CD14-positive monocyte (primary cell): ENCODE measurements at regions not wholly inside any gene's neighbourhood (a gene's known extent, or its start where the extent isn't known, plus 50 kb on each side); places are given as distances from the start of the nearest gene placed in this dataset.

ENCODE experiments used
- DNase-seq, 3 donors: peaks; one replicate each; pipeline ENCODE4 v3.0.0-alpha.2; 2011 to 2022
- H2AFZ ChIP-seq: 2 replicates; pipeline ENCODE4 v1.6.0; 2012; ENCODE audit warnings: mild to moderate bottlenecking, low read depth, low read length, inconsistent platforms; ENCODE audit not compliant: insufficient read depth, poor library complexity, severe bottlenecking
- H3K27ac ChIP-seq, 2 donors: 1 replicate in 1 of 2; 2 replicates in 1 of 2; pipeline ENCODE4 v1.5.1; 2012 to 2013; ENCODE audit warnings: low read length in 2 of 2, control low read depth in 1 of 2, inconsistent platforms in 1 of 2, low read depth in 1 of 2, mild to moderate bottlenecking in 1 of 2
- H3K27me3 ChIP-seq, 2 donors: one replicate each; pipeline versions ENCODE4 v1.6.0 to v1.6.1; 2011 to 2013; ENCODE audit warnings: low read length in 2 of 2; ENCODE audit not compliant: control insufficient read depth in 2 of 2, insufficient read depth in 2 of 2
- H3K36me3 ChIP-seq, 2 donors: replicated peaks in 1 of 2; 1 replicate in 1 of 2; 2 replicates in 1 of 2; pipeline versions ENCODE4 v1.5.1 to v1.6.1; 2012 to 2013; ENCODE audit warnings: low read length in 2 of 2, control low read depth in 1 of 2, inconsistent platforms in 1 of 2, mild to moderate bottlenecking in 1 of 2; ENCODE audit not compliant: insufficient read depth in 2 of 2, control insufficient read depth in 1 of 2
- H3K4me1 ChIP-seq, 2 donors: 1 replicate in 1 of 2; 2 replicates in 1 of 2; pipeline versions ENCODE4 v1.5.1 to v1.6.1; 2012 to 2013; ENCODE audit warnings: low read length in 2 of 2, control low read depth in 1 of 2, inconsistent platforms in 1 of 2, mild to moderate bottlenecking in 1 of 2, moderate library complexity in 1 of 2; ENCODE audit not compliant: insufficient read depth in 2 of 2, control insufficient read depth in 1 of 2
- H3K4me2 ChIP-seq: replicated peaks from 2 replicates; pipeline ENCODE3; 2012; ENCODE audit warnings: low read length, moderate library complexity, mild to moderate bottlenecking; ENCODE audit not compliant: poor library complexity, severe bottlenecking; ENCODE audit errors: extremely low read depth
- H3K4me3 ChIP-seq, 3 experiments: fragments of 200-600 bp in 1 of 3; sonication (generic) in 1 of 3; replicated peaks in 1 of 3; 1 replicate in 2 of 3; 2 replicates in 1 of 3; pipeline ENCODE4 v1.5.1; 2011 to 2013; ENCODE audit warnings: low read length in 3 of 3, mild to moderate bottlenecking in 3 of 3, control low read depth in 2 of 3, low read depth in 2 of 3, inconsistent platforms in 1 of 3, moderate library complexity in 1 of 3
- H3K79me2 ChIP-seq: 2 replicates; pipeline ENCODE4 v1.6.0; 2012; ENCODE audit warnings: mild to moderate bottlenecking, control low read depth, inconsistent platforms, low read length, moderate library complexity; ENCODE audit not compliant: insufficient read depth
- H3K9ac ChIP-seq: 2 replicates; pipeline ENCODE4 v1.6.0; 2017; ENCODE audit warnings: low read length, mild to moderate bottlenecking; ENCODE audit not compliant: insufficient read depth, poor library complexity, severe bottlenecking
- H3K9me3 ChIP-seq, 2 donors: replicated peaks in 1 of 2; 1 replicate in 1 of 2; 2 replicates in 1 of 2; pipeline versions ENCODE4 v1.5.1 to v1.6.1; 2012 to 2013; ENCODE audit warnings: low read length in 2 of 2, control low read depth in 1 of 2; ENCODE audit not compliant: control insufficient read depth in 1 of 2, insufficient read depth in 1 of 2
- H4K20me1 ChIP-seq: 2 replicates; pipeline ENCODE4 v1.6.0; 2012; ENCODE audit warnings: mild to moderate bottlenecking, low read length, control low read depth, moderate library complexity; ENCODE audit not compliant: insufficient read depth
- H3K27ac Mint-ChIP-seq, 7 donors: one replicate each; pipeline ENCODE4 v1.8.0; 2020; ENCODE audit warnings: mild to moderate bottlenecking in 7 of 7, mixed read lengths in 7 of 7, moderate library complexity in 6 of 7, inconsistent platforms in 2 of 7
- H3K27me3 Mint-ChIP-seq, 3 donors: one replicate each; pipeline ENCODE4 v1.8.0; 2021 to 2022; ENCODE audit warnings: low read depth in 3 of 3, mild to moderate bottlenecking in 3 of 3, mixed read lengths in 3 of 3, moderate library complexity in 3 of 3, inconsistent platforms in 1 of 3
- H3K36me3 Mint-ChIP-seq, 2 donors: one replicate each; pipeline ENCODE4 v1.8.0; 2020; ENCODE audit warnings: mixed read lengths in 2 of 2, inconsistent platforms in 1 of 2, mild to moderate bottlenecking in 1 of 2
- H3K4me1 Mint-ChIP-seq: one replicate; pipeline ENCODE4 v1.8.0; 2020; ENCODE audit warnings: mild to moderate bottlenecking, mixed read lengths
- H3K4me3 Mint-ChIP-seq, 2 donors: one replicate each; pipeline ENCODE4 v1.8.0; 2020; ENCODE audit warnings: mild to moderate bottlenecking in 2 of 2, mixed read lengths in 2 of 2, moderate library complexity in 1 of 2
- H3K9me3 Mint-ChIP-seq, 7 donors: one replicate each; pipeline ENCODE4 v1.8.0; 2020 to 2022; ENCODE audit warnings: mixed read lengths in 7 of 7, mild to moderate bottlenecking in 6 of 7, moderate library complexity in 6 of 7, inconsistent platforms in 2 of 7
- WGBS: methylation state at CpG from one replicate; pipeline ENCODE4 v1.1.5; 2013; ENCODE audit warnings: missing lambda C conversion rate; ENCODE audit not compliant: insufficient coverage; 5-methylcytosine and 5-hydroxymethylcytosine counted together
- intact Hi-C, 2 donors: fragments of 100-400 bp; cut with micrococcal nuclease; formaldehyde crosslinking; loops; one replicate each; pipeline versions ENCODE4 v1.15.0 to v1.15.1; 2023
- TF ChIP-seq, protein P1 (sequence below): fragments of 200-600 bp; IDR thresholded peaks from one replicate; pipeline ENCODE4 v1.8.0; 2022; ENCODE audit warnings: antibody characterized with exemption, mild to moderate bottlenecking

GRCh38 chr13:106723036-106723435, 155.1 kb upstream of the ARGLU1 start:
- Histone ChIP-seq H3K4me3 (no peak overlapping the region), H3K27ac (no peak overlapping the region), H3K4me1 (no peaks in the 10 kb centered on the region), H2AFZ (no peak overlapping the region), H3K4me2 (no peak overlapping the region), H3K9ac (no peak overlapping the region), H3K79me2 (no peaks in the 10 kb centered on the region), H3K36me3 (no peaks in the 10 kb centered on the region), H3K9me3 (peaks cover 0 to 4% of the 10 kb centered on the region in 2 donors), H4K20me1 (no peaks in the 10 kb centered on the region), H3K27me3 (no peaks in the 10 kb centered on the region)
- Mint-ChIP-seq H3K27me3 (no peaks in the 10 kb centered on the region), H3K27ac (no peak overlapping the region), H3K9me3 (peaks cover 0 to 7% (median 3%) of the 10 kb centered on the region in 7 donors), H3K4me1 (no peaks in the 10 kb centered on the region), H3K4me3 (no peak overlapping the region), H3K36me3 (no peaks in the 10 kb centered on the region)
- DNase-seq, result no peak
- WGBS, result 87% methylated on average over 3 of the region's 6 CpGs
- intact Hi-C loops, result no loop called here
- TF ChIP-seq, protein P1, sequence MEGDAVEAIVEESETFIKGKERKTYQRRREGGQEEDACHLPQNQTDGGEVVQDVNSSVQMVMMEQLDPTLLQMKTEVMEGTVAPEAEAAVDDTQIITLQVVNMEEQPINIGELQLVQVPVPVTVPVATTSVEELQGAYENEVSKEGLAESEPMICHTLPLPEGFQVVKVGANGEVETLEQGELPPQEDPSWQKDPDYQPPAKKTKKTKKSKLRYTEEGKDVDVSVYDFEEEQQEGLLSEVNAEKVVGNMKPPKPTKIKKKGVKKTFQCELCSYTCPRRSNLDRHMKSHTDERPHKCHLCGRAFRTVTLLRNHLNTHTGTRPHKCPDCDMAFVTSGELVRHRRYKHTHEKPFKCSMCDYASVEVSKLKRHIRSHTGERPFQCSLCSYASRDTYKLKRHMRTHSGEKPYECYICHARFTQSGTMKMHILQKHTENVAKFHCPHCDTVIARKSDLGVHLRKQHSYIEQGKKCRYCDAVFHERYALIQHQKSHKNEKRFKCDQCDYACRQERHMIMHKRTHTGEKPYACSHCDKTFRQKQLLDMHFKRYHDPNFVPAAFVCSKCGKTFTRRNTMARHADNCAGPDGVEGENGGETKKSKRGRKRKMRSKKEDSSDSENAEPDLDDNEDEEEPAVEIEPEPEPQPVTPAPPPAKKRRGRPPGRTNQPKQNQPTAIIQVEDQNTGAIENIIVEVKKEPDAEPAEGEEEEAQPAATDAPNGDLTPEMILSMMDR, result no peak

DNA sequence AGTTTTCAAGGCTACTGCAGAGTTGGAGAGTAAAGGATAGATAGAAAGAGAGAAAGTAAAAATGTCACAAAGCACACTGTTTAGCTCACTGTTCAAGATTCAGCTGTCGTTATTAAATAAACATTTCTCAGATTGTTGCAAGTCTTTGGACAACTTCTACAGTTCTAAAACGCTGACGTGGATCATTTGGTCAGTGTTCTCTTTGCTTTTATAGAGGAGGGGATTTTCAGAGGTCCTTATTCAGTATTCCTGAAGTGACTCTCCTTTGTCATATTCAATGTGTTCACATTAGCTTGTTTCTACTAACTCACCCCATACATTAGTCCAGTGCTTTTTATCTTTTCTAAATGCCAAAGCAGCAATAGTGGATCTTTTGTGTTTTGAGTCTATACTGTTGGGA, 154.7 kb upstream of the ARGLU1 start:
- intact Hi-C loops, result no loop called here
- Histone ChIP-seq H3K79me2 (no peaks in the 10 kb centered on the region), H3K4me2 (no peak overlapping the region), H3K27ac (no peak overlapping the region), H4K20me1 (no peaks in the 10 kb centered on the region), H3K9ac (no peak overlapping the region), H2AFZ (no peak overlapping the region), H3K36me3 (no peaks in the 10 kb centered on the region), H3K9me3 (peaks cover 0 to 4% of the 10 kb centered on the region in 2 donors), H3K4me1 (no peaks in the 10 kb centered on the region), H3K4me3 (no peak overlapping the region), H3K27me3 (no peaks in the 10 kb centered on the region)
- Mint-ChIP-seq H3K27ac (no peak overlapping the region), H3K4me1 (no peaks in the 10 kb centered on the region), H3K4me3 (no peak overlapping the region), H3K36me3 (no peaks in the 10 kb centered on the region), H3K27me3 (no peaks in the 10 kb centered on the region), H3K9me3 (peaks cover 0 to 7% (median 3%) of the 10 kb centered on the region in 7 donors)
- TF ChIP-seq, protein P1, result no peak
- no CpG with 5 or more reads among the region's 3 CpGs for WGBS
- no peak for DNase-seq
